ENCODE measurements at regions not wholly inside any gene's neighbourhood (a gene's known extent, or its start where the extent isn't known, plus 50 kb on each side); places are given as distances from the start of the nearest gene placed in this dataset.

- H3F3A ChIP-seq (ENCODE audit: insufficient read depth, low read length) = 0 out of 2 replicates have a peak, but pooled peaks cover 3% of the 10 kb centered on the region
- TF ChIP-seq EZH2phosphoT487 (IDR thresholded peaks at IDR 0.05; ENCODE audit: low read length) = no peak
- TF ChIP-seq EZH2 (optimal IDR thresholded peaks at IDR 0.05; ENCODE audit: low read depth, low read length) = no peak
- TF ChIP-seq CTCF (IDR thresholded peaks at IDR 0.05; ENCODE audit: low read length) = no peak
- H3K27ac ChIP-seq (ENCODE audit: low read length) = no peak overlapping the region
- H3K4me2 ChIP-seq (ENCODE audit: low read depth, low read length) = no peak overlapping the region
- H3K9me3 ChIP-seq (replicated peaks; ENCODE audit: insufficient read depth, low read length) = no peaks in the 10 kb centered on the region
- peaks cover 16% of the 10 kb centered on the region for H3K4me1 ChIP-seq (ENCODE audit: low read length)
- no peaks in the 10 kb centered on the region for H3K36me3 ChIP-seq (replicated peaks; ENCODE audit: insufficient read depth, low read length)
- H3K9ac ChIP-seq (ENCODE audit: low read length) = no peak overlapping the region
- H4K20me1 ChIP-seq (ENCODE audit: insufficient read depth, low read length) = no peaks in the 10 kb centered on the region
- no peak overlapping the region for H2AFZ ChIP-seq (ENCODE audit: low read length)
- H3K79me2 ChIP-seq (ENCODE audit: low read length) = no peaks in the 10 kb centered on the region
- no peaks in the 10 kb centered on the region for H3K9me2 ChIP-seq (replicated peaks; ENCODE audit: insufficient read depth, low read length)
- no peak overlapping the region for H3K4me3 ChIP-seq (ENCODE audit: low read length)
- DNase-seq = no peak
- H3K27me3 ChIP-seq (replicated peaks; ENCODE audit: insufficient read depth, low read length) = peaks cover 20% of the 10 kb centered on the region
Observed at GRCh38 chr11:47918882-47919495, 61.4 kb upstream of the PTPRJ start.

- Histone ChIP-seq H3K36me3 (replicated peaks; ENCODE audit: insufficient read depth, low read length) (no peaks in the 10 kb centered on the region), H3K4me1 (ENCODE audit: low read length) (peaks cover 16% of the 10 kb centered on the region), H3K9me3 (replicated peaks; ENCODE audit: insufficient read depth, low read length) (no peaks in the 10 kb centered on the region), H3F3A (ENCODE audit: insufficient read depth, low read length) (0 out of 2 replicates have a peak, but pooled peaks cover 3% of the 10 kb centered on the region), H3K4me3 (ENCODE audit: low read length) (no peak overlapping the region), H4K20me1 (ENCODE audit: insufficient read depth, low read length) (no peaks in the 10 kb centered on the region), H2AFZ (ENCODE audit: low read length) (no peak overlapping the region), H3K9ac (ENCODE audit: low read length) (no peak overlapping the region), H3K9me2 (replicated peaks; ENCODE audit: insufficient read depth, low read length) (no peaks in the 10 kb centered on the region), H3K27me3 (replicated peaks; ENCODE audit: insufficient read depth, low read length) (peaks cover 21% of the 10 kb centered on the region), H3K27ac (ENCODE audit: low read length) (no peak overlapping the region), H3K79me2 (ENCODE audit: low read length) (no peaks in the 10 kb centered on the region), H3K4me2 (ENCODE audit: low read depth, low read length) (no peak overlapping the region)
- DNase-seq = no peak
- TF ChIP-seq EZH2phosphoT487 (IDR thresholded peaks at IDR 0.05; ENCODE audit: low read length) (no peak), EZH2 (optimal IDR thresholded peaks at IDR 0.05; ENCODE audit: low read depth, low read length) (no peak), CTCF (IDR thresholded peaks at IDR 0.05; ENCODE audit: low read length) (no peak)
Observed at GRCh38 chr11:47918370-47918690, 62.0 kb upstream of the PTPRJ start.

- DNase-seq = no peak
- Histone ChIP-seq H3K4me1 (ENCODE audit: low read length) (peaks cover 16% of the 10 kb centered on the region), H3K9me2 (replicated peaks; ENCODE audit: insufficient read depth, low read length) (no peaks in the 10 kb centered on the region), H3K79me2 (ENCODE audit: low read length) (no peaks in the 10 kb centered on the region), H2AFZ (ENCODE audit: low read length) (no peak overlapping the region), H3K9ac (ENCODE audit: low read length) (no peak overlapping the region), H3K27ac (ENCODE audit: low read length) (no peak overlapping the region), H3F3A (ENCODE audit: insufficient read depth, low read length) (0 out of 2 replicates have a peak, but pooled peaks cover 3% of the 10 kb centered on the region), H3K36me3 (replicated peaks; ENCODE audit: insufficient read depth, low read length) (no peaks in the 10 kb centered on the region), H3K4me2 (ENCODE audit: low read depth, low read length) (no peak overlapping the region), H3K4me3 (ENCODE audit: low read length) (no peak overlapping the region), H3K27me3 (replicated peaks; ENCODE audit: insufficient read depth, low read length) (peaks cover 24% of the 10 kb centered on the region), H4K20me1 (ENCODE audit: insufficient read depth, low read length) (no peaks in the 10 kb centered on the region), H3K9me3 (replicated peaks; ENCODE audit: insufficient read depth, low read length) (no peaks in the 10 kb centered on the region)
- TF ChIP-seq CTCF (IDR thresholded peaks at IDR 0.05; ENCODE audit: low read length) (no peak), EZH2 (optimal IDR thresholded peaks at IDR 0.05; ENCODE audit: low read depth, low read length) (no peak), EZH2phosphoT487 (IDR thresholded peaks at IDR 0.05; ENCODE audit: low read length) (no peak)
Observed at GRCh38 chr11:47917599-47918369, 62.6 kb upstream of the PTPRJ start.

All from MM.1S (cell line).